ENCODE measurements at regions not wholly inside any gene's neighbourhood (a gene's known extent, or its start where the extent isn't known, plus 50 kb on each side); places are given as distances from the start of the nearest gene placed in this dataset.

GRCh38 chr5:111676926-111677415 is 80.0 kb downstream of the NREP start:
- TF ChIP-seq, protein P1, sequence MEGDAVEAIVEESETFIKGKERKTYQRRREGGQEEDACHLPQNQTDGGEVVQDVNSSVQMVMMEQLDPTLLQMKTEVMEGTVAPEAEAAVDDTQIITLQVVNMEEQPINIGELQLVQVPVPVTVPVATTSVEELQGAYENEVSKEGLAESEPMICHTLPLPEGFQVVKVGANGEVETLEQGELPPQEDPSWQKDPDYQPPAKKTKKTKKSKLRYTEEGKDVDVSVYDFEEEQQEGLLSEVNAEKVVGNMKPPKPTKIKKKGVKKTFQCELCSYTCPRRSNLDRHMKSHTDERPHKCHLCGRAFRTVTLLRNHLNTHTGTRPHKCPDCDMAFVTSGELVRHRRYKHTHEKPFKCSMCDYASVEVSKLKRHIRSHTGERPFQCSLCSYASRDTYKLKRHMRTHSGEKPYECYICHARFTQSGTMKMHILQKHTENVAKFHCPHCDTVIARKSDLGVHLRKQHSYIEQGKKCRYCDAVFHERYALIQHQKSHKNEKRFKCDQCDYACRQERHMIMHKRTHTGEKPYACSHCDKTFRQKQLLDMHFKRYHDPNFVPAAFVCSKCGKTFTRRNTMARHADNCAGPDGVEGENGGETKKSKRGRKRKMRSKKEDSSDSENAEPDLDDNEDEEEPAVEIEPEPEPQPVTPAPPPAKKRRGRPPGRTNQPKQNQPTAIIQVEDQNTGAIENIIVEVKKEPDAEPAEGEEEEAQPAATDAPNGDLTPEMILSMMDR (IDR thresholded peaks at IDR 0.05 in 4 of 5, conservative IDR thresholded peaks at IDR 0.05 in 1 of 5) = no peak
- TF ChIP-seq POLR2A (IDR thresholded peaks at IDR 0.05) = no peak

Measured in gastrocnemius medialis (tissue), 4 donors.